Gastrocnemius medialis (tissue), 4 donors: ENCODE measurements at regions not wholly inside any gene's neighbourhood (a gene's known extent, or its start where the extent isn't known, plus 50 kb on each side); places are given as distances from the start of the nearest gene placed in this dataset.
"Not testable (repeated sequence)": the region's sequence is repeated elsewhere in the genome, so short reads cannot be mapped to it uniquely, and the experiment has no call there.

ENCODE experiments used
- POLR2A ChIP-seq, 2 donors: fragments of 450-650 bp; IDR thresholded peaks; one replicate each; pipeline ENCODE4 v1.6.1; 2017; ENCODE audit warnings: antibody characterized with exemption in 2 of 2, mild to moderate bottlenecking in 2 of 2, moderate library complexity in 2 of 2
- TF ChIP-seq, protein P1 (sequence below), 5 experiments: fragments of 450-650 bp in 3 of 5; fragments of 200-600 bp in 2 of 5; sonication (generic) in 2 of 5; IDR thresholded peaks in 4 of 5; conservative IDR thresholded peaks in 1 of 5; 1 replicate in 4 of 5; 2 replicates in 1 of 5; pipeline ENCODE4 v1.5.1; 2016 to 2019; ENCODE audit warnings: antibody characterized with exemption in 5 of 5, mild to moderate bottlenecking in 3 of 5, moderate library complexity in 3 of 5

GRCh38 chr4:169894767-169895166 is 131.4 kb downstream of the MFAP3L start:
- TF ChIP-seq, protein P1, sequence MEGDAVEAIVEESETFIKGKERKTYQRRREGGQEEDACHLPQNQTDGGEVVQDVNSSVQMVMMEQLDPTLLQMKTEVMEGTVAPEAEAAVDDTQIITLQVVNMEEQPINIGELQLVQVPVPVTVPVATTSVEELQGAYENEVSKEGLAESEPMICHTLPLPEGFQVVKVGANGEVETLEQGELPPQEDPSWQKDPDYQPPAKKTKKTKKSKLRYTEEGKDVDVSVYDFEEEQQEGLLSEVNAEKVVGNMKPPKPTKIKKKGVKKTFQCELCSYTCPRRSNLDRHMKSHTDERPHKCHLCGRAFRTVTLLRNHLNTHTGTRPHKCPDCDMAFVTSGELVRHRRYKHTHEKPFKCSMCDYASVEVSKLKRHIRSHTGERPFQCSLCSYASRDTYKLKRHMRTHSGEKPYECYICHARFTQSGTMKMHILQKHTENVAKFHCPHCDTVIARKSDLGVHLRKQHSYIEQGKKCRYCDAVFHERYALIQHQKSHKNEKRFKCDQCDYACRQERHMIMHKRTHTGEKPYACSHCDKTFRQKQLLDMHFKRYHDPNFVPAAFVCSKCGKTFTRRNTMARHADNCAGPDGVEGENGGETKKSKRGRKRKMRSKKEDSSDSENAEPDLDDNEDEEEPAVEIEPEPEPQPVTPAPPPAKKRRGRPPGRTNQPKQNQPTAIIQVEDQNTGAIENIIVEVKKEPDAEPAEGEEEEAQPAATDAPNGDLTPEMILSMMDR (IDR thresholded peaks at IDR 0.05 in 4 of 5, conservative IDR thresholded peaks at IDR 0.05 in 1 of 5): not testable (repeated sequence)
- not testable (repeated sequence) for TF ChIP-seq POLR2A (IDR thresholded peaks at IDR 0.05)
